GM12874 (cell line): ENCODE measurements at regions not wholly inside any gene's neighbourhood (a gene's known extent, or its start where the extent isn't known, plus 50 kb on each side); places are given as distances from the start of the nearest gene placed in this dataset.

Experiments used
- TF ChIP-seq, protein P1 (sequence below): IDR thresholded peaks from 2 replicates; pipeline ENCODE4 v1.5.1; 2011; ENCODE audit warnings: low read depth, mild to moderate bottlenecking, control low read depth, low read length, moderate library complexity; ENCODE audit not compliant: insufficient read depth

DNA sequence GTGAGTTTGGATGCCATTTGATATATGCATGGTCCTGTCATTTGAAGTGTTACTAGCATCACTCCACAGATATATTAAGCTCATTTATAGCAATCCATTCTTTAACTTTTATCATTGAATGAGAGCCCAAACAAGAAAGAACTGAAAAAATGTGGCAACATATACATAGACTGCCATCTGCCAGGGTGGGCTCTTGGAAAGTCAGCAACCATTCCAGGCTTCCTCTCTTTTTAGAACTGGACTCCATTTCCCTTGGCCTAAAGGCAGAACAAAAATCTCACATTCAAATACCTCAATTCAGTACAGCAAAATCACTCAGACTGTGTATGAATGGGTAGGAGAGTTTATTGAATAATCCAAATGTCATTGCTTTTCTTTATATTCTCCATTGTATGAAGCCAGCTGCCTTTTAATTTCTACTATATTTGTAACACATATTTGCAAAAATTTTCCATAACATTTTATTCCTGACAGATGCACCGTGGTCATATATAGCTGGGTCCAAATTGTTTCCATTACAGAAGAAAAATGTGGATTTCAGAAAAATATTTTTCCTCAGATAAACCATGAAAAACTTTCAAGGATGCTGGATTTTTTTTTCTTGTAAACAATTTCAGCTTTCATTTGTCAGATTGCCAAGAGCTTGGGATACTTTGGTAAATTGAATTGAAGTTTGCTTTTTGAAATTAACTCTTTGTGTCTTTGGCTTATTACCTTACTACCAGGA is 1252.3 kb upstream of the SEL1L start:
- TF ChIP-seq, protein P1, sequence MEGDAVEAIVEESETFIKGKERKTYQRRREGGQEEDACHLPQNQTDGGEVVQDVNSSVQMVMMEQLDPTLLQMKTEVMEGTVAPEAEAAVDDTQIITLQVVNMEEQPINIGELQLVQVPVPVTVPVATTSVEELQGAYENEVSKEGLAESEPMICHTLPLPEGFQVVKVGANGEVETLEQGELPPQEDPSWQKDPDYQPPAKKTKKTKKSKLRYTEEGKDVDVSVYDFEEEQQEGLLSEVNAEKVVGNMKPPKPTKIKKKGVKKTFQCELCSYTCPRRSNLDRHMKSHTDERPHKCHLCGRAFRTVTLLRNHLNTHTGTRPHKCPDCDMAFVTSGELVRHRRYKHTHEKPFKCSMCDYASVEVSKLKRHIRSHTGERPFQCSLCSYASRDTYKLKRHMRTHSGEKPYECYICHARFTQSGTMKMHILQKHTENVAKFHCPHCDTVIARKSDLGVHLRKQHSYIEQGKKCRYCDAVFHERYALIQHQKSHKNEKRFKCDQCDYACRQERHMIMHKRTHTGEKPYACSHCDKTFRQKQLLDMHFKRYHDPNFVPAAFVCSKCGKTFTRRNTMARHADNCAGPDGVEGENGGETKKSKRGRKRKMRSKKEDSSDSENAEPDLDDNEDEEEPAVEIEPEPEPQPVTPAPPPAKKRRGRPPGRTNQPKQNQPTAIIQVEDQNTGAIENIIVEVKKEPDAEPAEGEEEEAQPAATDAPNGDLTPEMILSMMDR, result no peak

DNA sequence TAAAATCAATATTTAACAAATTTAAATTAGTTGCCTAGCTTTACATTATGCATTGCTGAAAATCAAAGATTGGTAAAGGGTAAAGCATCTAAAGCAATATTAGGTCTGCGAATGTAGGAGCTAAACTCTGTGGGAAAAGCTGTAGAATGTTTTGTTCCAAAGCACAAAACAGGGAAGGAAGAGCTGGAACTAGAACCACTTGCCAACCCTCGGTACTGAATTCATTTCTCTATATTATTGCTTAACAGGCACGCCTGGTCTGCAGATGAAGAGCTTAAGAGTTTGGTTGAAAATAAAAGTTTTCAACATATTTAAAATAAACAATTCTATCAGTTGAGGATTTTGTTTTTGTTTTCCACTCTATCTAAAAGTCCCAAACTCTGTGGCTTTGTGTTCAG is 1252.8 kb upstream of the SEL1L start:
- TF ChIP-seq, protein P1, result no peak

DNA sequence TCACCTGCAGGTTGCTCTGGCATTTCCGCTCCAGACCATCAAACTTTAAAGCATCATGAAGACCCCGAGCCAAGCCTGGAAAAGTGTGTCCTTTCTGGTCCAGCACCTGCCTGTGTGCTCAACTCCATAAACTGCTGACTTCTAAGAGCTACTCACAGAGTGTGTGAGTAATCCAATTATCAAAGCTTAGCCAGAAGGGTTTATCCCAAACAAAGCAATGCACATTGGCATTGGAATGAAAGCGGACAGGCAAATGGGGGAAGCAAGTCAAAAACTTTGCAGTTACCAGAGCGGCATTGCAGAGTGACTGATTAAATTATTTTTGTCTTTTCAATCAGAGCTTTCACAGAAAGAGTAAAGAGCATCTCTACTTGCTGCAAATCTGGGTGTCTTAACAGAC is 1262.4 kb upstream of the SEL1L start:
- TF ChIP-seq, protein P1, result no peak

DNA sequence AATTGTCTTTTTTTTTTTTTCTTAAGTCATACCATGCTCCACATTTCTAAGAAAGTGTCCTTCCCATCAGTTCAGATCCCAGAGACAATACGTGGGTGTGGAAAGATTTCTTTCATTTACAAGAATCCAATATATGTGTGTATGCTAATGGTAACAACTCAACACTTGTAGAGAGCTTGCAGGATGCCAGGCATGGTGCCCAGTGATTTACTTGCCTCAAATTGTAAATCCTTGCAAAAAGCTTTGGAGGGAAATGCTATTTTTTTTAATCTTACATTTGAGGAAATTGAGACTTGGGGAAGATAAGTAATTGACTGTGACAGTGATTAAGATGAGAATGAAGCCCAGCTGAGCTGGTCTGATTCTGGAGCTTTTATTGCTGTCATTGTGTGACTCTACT is 1264.6 kb upstream of the SEL1L start:
- TF ChIP-seq, protein P1, result no peak

DNA sequence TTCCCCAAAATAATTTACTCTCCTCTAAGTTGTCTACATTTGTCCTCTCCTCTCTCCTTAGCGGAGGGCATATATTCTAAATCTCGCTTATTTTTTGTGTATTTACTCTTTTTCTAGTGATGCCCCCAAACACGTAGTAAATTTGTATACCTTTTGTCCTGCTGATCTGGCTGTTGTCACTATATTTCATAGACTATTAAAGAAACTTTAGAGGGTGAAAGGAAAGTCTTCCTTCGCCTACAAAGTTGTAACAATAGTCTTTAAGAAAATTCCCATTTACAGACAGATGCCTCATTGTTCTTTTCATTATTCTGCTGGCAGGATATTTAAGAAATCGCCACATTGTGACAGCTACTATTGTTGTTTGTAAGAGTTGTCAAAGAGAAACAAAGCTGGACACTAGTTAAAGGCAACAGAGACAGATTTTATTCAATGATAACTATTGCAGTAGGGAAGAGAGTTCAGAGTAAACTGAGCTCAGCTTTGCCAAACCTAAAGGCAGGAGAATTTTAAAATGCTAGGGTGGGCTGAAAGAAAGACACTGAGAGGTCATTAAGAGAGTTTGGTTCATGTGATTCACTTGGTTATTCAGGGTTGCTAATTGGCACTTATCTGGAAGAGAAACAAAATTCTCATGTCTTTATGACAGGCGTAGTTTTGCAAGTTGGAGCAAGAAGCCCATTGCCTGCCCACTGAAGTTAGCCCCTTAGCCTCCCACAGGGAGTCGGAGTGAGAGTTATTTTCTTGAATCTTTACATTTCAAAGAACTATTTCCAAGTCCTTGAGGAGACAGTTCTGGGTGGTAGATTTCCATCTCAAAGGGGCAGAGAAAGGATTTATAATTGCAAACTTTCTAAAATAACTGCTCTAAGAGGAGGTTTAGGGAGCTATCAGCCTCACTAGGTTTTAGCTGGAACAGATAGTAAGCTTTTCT is 1272.5 kb upstream of the SEL1L start:
- TF ChIP-seq, protein P1, result no peak

DNA sequence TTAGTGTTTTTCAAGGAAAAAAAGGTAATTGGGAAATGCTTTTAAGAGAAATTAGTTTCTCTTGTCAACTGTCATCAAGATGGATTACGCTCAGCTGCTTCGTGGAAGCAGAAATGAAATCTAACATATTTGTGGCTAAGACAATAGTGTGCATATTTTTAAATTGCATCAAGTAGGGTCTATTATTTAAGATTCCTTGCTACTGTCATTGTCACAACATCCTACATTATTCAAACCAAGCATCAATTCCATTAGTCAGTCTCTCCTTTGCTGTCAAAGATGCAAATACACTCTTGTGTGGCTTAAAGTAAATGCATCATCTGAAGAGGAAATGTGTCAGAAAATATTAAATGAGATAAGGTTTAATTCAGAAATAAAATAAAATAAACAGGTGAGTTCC is 1277.6 kb upstream of the SEL1L start:
- TF ChIP-seq, protein P1, result no peak

DNA sequence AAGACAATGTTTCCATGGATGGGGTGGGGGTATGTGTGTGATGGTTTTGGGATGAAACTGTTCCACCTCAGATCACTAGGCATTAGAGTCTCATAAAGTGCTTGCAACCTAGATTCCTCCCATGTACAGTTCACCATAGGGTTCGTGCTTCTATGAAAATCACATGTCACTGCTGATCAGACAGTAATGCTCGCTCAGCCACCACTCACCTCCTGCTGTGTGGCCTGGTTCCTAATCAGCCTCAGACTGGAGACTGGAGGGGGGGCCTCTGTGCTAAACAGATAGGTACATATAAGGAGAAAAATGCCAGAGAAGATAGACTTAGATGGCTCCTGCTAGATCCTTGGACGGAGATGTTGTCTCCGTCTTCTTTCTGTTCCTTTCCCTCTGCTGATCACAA is 1296.9 kb upstream of the SEL1L start:
- TF ChIP-seq, protein P1, result no peak
